Neural crest cell (in vitro differentiated cells): ENCODE measurements at regions not wholly inside any gene's neighbourhood (a gene's known extent, or its start where the extent isn't known, plus 50 kb on each side); places are given as distances from the start of the nearest gene placed in this dataset.

ENCODE experiments used
- DNase-seq: peaks from one replicate; pipeline ENCODE4 v3.0.0; 2021; ENCODE audit warnings: low read depth, mixed read lengths, low spot score
- H3K27ac Mint-ChIP-seq: one replicate; pipeline ENCODE4 v1.8.0; 2021; ENCODE audit warnings: mild to moderate bottlenecking, mixed read lengths; ENCODE audit not compliant: unreplicated experiment
- H3K27me3 Mint-ChIP-seq: 2 replicates; pipeline ENCODE4 v1.8.0; 2021; ENCODE audit warnings: low read depth, mild to moderate bottlenecking, mixed read lengths
- H3K36me3 Mint-ChIP-seq: 2 replicates; pipeline ENCODE4 v1.8.0; 2021; ENCODE audit warnings: low read depth, mild to moderate bottlenecking, mixed read lengths
- H3K4me1 Mint-ChIP-seq: 2 replicates; pipeline ENCODE4 v1.8.0; 2021; ENCODE audit warnings: mixed read lengths
- H3K4me3 Mint-ChIP-seq: one replicate; pipeline ENCODE4 v1.8.0; 2021; ENCODE audit warnings: mild to moderate bottlenecking, mixed read lengths
- H3K9me3 Mint-ChIP-seq: 2 replicates; pipeline ENCODE4 v1.8.0; 2021; ENCODE audit warnings: mixed read lengths
- TF ChIP-seq, protein P1 (sequence below): fragments of 200-600 bp; sonication (generic); conservative IDR thresholded peaks from 2 replicates; pipeline ENCODE4 v1.5.0; 2021; ENCODE audit warnings: antibody characterized with exemption, mild to moderate bottlenecking

GRCh38 chr18:45329316-45329715, 286.0 kb upstream of the SLC14A2 start:
- TF ChIP-seq, protein P1, sequence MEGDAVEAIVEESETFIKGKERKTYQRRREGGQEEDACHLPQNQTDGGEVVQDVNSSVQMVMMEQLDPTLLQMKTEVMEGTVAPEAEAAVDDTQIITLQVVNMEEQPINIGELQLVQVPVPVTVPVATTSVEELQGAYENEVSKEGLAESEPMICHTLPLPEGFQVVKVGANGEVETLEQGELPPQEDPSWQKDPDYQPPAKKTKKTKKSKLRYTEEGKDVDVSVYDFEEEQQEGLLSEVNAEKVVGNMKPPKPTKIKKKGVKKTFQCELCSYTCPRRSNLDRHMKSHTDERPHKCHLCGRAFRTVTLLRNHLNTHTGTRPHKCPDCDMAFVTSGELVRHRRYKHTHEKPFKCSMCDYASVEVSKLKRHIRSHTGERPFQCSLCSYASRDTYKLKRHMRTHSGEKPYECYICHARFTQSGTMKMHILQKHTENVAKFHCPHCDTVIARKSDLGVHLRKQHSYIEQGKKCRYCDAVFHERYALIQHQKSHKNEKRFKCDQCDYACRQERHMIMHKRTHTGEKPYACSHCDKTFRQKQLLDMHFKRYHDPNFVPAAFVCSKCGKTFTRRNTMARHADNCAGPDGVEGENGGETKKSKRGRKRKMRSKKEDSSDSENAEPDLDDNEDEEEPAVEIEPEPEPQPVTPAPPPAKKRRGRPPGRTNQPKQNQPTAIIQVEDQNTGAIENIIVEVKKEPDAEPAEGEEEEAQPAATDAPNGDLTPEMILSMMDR: no peak
- Mint-ChIP-seq H3K36me3 (no peaks in the 10 kb centered on the region), H3K4me1 (peaks cover 32% of the 10 kb centered on the region), H3K27ac (no peak overlapping the region), H3K27me3 (no peaks in the 10 kb centered on the region), H3K9me3 (peaks cover 4% of the 10 kb centered on the region), H3K4me3 (no peak overlapping the region)
- DNase-seq: no peak

GRCh38 chr18:45330170-45330594, 285.1 kb upstream of the SLC14A2 start:
- peaks cover 27% of the 10 kb centered on the region for H3K4me1 Mint-ChIP-seq
- no peaks in the 10 kb centered on the region for H3K36me3 Mint-ChIP-seq
- TF ChIP-seq, protein P1: no peak
- H3K9me3 Mint-ChIP-seq: peaks cover 4% of the 10 kb centered on the region
- no peak overlapping the region for H3K4me3 Mint-ChIP-seq
- H3K27me3 Mint-ChIP-seq: no peaks in the 10 kb centered on the region
- DNase-seq: no peak
- no peak overlapping the region for H3K27ac Mint-ChIP-seq

DNA sequence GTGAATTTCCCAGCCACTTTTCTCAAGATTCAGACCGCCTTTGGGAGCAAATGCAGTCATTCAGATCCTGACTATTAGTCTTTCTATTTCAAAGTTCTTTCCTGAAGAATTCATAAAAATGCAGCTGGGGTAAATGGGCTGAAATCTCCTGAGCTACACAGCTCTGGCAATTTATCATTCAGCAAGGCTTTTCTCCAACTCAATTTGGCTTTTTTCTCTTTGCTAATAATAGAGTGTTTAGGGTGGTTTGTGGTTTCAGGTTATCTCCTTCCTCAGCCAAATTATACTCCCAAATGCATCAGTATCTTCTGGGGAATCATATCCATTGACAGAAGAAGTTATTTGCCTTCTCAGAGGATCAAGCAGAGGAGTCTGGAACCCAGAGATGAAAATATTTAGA, 282.4 kb upstream of the SLC14A2 start:
- Mint-ChIP-seq H3K4me1 (peaks cover 15% of the 10 kb centered on the region), H3K4me3 (no peak overlapping the region), H3K36me3 (no peaks in the 10 kb centered on the region), H3K27ac (no peak overlapping the region), H3K9me3 (peaks cover 4% of the 10 kb centered on the region), H3K27me3 (no peaks in the 10 kb centered on the region)
- no peak for DNase-seq
- TF ChIP-seq, protein P1: no peak

DNA sequence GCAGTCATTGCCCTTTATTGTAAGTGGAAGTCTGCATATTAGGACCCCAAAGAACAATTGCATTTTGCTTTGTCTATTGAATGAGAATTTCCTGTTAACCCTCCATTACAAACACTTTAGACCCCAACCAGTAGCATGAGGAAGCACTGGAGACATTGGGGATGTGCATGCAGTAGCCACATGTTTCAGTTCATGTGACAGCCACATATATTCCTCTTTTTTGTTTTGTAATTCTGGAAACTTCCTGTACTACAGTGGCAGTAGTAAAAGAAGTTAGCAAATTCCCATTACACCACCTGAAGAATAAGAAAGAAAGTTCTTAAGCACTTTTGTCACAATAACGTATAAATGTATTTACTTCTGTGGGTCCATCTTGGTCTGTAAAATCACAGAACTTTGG, 281.1 kb upstream of the SLC14A2 start:
- TF ChIP-seq, protein P1: no peak
- peaks cover 4% of the 10 kb centered on the region for H3K9me3 Mint-ChIP-seq
- H3K36me3 Mint-ChIP-seq: no peaks in the 10 kb centered on the region
- H3K27me3 Mint-ChIP-seq: no peaks in the 10 kb centered on the region
- H3K4me1 Mint-ChIP-seq: peaks cover 8% of the 10 kb centered on the region
- DNase-seq: no peak
- no peak overlapping the region for H3K27ac Mint-ChIP-seq
- no peak overlapping the region for H3K4me3 Mint-ChIP-seq

GRCh38 chr18:45335282-45336043, 279.8 kb upstream of the SLC14A2 start:
- Mint-ChIP-seq H3K4me1 (peaks cover 8% of the 10 kb centered on the region), H3K27ac (no peak overlapping the region), H3K4me3 (no peak overlapping the region), H3K36me3 (no peaks in the 10 kb centered on the region), H3K27me3 (no peaks in the 10 kb centered on the region), H3K9me3 (peaks cover 2% of the 10 kb centered on the region)
- TF ChIP-seq, protein P1: no peak
- DNase-seq: no peak
